ENCODE measurements at regions not wholly inside any gene's neighbourhood (a gene's known extent, or its start where the extent isn't known, plus 50 kb on each side); places are given as distances from the start of the nearest gene placed in this dataset.

DNA sequence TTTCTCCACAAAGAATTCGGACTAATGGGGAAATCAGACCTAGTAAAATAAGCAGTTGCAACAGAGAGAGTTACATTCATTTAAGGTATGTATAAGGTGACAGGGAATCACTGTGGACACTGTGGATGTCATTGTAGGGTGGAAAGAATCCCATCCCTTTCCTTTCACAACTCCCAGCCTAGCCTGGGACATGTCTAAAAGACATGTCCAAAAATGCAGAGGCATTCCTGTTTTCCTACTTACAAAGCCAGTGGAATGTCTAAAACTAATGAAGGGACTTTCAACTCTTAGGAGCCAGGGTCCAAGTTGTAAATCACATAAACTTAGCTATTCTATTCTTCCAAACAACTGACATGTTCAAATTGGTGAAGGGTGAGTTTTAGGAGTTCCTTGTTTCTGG is 511.0 kb downstream of the PRELID2 start:
- H3K4me2 ChIP-seq (ENCODE audit: unreplicated experiment) = no peak overlapping the region
- H3K9me3 ChIP-seq (ENCODE audit: low read depth) = no peaks in the 10 kb centered on the region
- H2AFZ ChIP-seq = no peak overlapping the region
- no peak for DNase-seq
- no peaks in the 10 kb centered on the region for H3K36me3 ChIP-seq (ENCODE audit: low read depth)
- WGBS, 2 experiments (ENCODE audit: low coverage in 1 of 2, low lambda C conversion rate in 2 of 2, missing lambda C conversion rate in 2 of 2) = 81 to 85% methylated on average over 1 of the region's 1 CpG
- in situ Hi-C loops (cut with MboI) = no loop called here
- no peak overlapping the region for H3K4me3 ChIP-seq
- no peaks in the 10 kb centered on the region for H4K20me1 ChIP-seq (ENCODE audit: insufficient read depth)
- no peaks in the 10 kb centered on the region for H3F3A ChIP-seq (ENCODE audit: insufficient read depth)
- no peaks in the 10 kb centered on the region for H3K4me1 ChIP-seq (ENCODE audit: insufficient read depth)
- H3K27me3 ChIP-seq (replicated peaks; ENCODE audit: insufficient read depth) = no peaks in the 10 kb centered on the region
- H3K27ac ChIP-seq = no peak overlapping the region
- H3K79me2 ChIP-seq (ENCODE audit: insufficient read depth) = no peaks in the 10 kb centered on the region
- TF ChIP-seq EZH2phosphoT487 (IDR thresholded peaks at IDR 0.05; ENCODE audit: insufficient read depth, low read depth) (no peak), EZH2 (IDR thresholded peaks at IDR 0.05; ENCODE audit: insufficient read depth, poor library complexity, severe bottlenecking) (no peak)
- H3K9me2 ChIP-seq (ENCODE audit: insufficient read depth) = no peaks in the 10 kb centered on the region
- H3K9ac ChIP-seq = no peak overlapping the region

DNA sequence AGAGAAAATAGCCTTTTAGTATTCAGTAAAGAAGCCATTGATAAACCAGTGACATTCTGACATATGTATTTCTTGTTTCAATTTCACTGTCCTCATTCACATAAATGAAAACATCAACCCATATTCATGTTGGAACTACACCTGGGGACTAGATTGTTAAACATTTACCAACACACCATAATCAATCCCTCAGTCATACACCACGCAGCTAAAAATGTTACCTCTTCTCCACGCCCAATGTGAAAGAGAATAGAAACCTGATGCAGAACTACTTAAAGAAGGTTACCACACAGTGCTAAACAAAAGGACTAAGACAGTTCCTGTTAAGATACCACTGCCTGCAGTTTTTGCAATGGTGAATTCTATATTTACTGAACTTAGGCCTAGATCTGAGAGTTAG is 518.9 kb downstream of the PRELID2 start:
- H2AFZ ChIP-seq = 0 out of 2 replicates have a peak overlapping the region, but pooled peaks have one; percentile 10
- no peak overlapping the region for H3K9ac ChIP-seq
- no peaks in the 10 kb centered on the region for H3F3A ChIP-seq (ENCODE audit: insufficient read depth)
- no peaks in the 10 kb centered on the region for H3K79me2 ChIP-seq (ENCODE audit: insufficient read depth)
- no peaks in the 10 kb centered on the region for H3K9me3 ChIP-seq (ENCODE audit: low read depth)
- H3K4me1 ChIP-seq (ENCODE audit: insufficient read depth) = no peaks in the 10 kb centered on the region
- no peaks in the 10 kb centered on the region for H3K36me3 ChIP-seq (ENCODE audit: low read depth)
- no peaks in the 10 kb centered on the region for H3K27me3 ChIP-seq (replicated peaks; ENCODE audit: insufficient read depth)
- no peaks in the 10 kb centered on the region for H4K20me1 ChIP-seq (ENCODE audit: insufficient read depth)
- DNase-seq = no peak
- no peak overlapping the region for H3K27ac ChIP-seq
- TF ChIP-seq EZH2 (IDR thresholded peaks at IDR 0.05; ENCODE audit: insufficient read depth, poor library complexity, severe bottlenecking) (no peak), EZH2phosphoT487 (IDR thresholded peaks at IDR 0.05; ENCODE audit: insufficient read depth, low read depth) (no peak)
- 88 to 95% methylated on average over 2 of the region's 2 CpGs for WGBS, 2 experiments (ENCODE audit: low coverage in 1 of 2, low lambda C conversion rate in 2 of 2, missing lambda C conversion rate in 2 of 2)
- no peaks in the 10 kb centered on the region for H3K9me2 ChIP-seq (ENCODE audit: insufficient read depth)
- H3K4me3 ChIP-seq = no peak overlapping the region
- no peak overlapping the region for H3K4me2 ChIP-seq (ENCODE audit: unreplicated experiment)
- in situ Hi-C loops (cut with MboI) = no loop called here

DNA sequence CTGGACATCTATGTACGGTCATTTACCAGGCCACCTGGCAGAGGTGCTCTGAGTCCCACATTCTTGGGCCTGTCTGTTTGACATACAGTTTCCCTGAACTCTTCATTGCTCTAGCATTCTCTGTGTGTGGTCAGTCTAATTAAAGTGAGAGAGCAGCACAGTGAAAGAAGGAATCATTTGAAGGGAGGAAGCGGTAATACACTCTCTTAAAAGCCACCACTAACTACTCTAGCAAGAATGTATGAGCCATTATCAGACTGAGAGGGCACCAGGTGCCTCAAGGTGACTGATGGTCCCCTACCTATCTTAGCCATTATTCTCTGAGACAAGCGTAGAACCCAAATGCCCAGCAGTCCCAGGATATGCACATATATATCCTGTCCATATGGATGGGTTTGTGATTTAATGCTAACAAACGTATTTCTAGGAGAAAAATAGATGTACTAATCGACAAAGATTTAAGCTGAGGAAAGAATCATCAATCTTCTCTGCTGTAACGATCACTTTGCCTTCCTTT is 527.2 kb downstream of the PRELID2 start:
- TF ChIP-seq EZH2 (IDR thresholded peaks at IDR 0.05; ENCODE audit: insufficient read depth, poor library complexity, severe bottlenecking) (no peak), EZH2phosphoT487 (IDR thresholded peaks at IDR 0.05; ENCODE audit: insufficient read depth, low read depth) (no peak)
- H2AFZ ChIP-seq = no peak overlapping the region
- H3K9me2 ChIP-seq (ENCODE audit: insufficient read depth) = no peaks in the 10 kb centered on the region
- no peak overlapping the region for H3K4me2 ChIP-seq (ENCODE audit: unreplicated experiment)
- in situ Hi-C loops (cut with MboI) = no loop called here
- no peak for DNase-seq
- no peaks in the 10 kb centered on the region for H3K36me3 ChIP-seq (ENCODE audit: low read depth)
- no peaks in the 10 kb centered on the region for H3K9me3 ChIP-seq (ENCODE audit: low read depth)
- H3K27me3 ChIP-seq (replicated peaks; ENCODE audit: insufficient read depth) = no peaks in the 10 kb centered on the region
- H3K27ac ChIP-seq = no peak overlapping the region
- no peak overlapping the region for H3K9ac ChIP-seq
- no peaks in the 10 kb centered on the region for H4K20me1 ChIP-seq (ENCODE audit: insufficient read depth)
- H3K4me1 ChIP-seq (ENCODE audit: insufficient read depth) = no peaks in the 10 kb centered on the region
- H3K79me2 ChIP-seq (ENCODE audit: insufficient read depth) = no peaks in the 10 kb centered on the region
- no peaks in the 10 kb centered on the region for H3F3A ChIP-seq (ENCODE audit: insufficient read depth)
- WGBS, 2 experiments (ENCODE audit: low coverage in 1 of 2, low lambda C conversion rate in 2 of 2, missing lambda C conversion rate in 2 of 2) = 59 to 61% methylated on average over 6 of the region's 6 CpGs
- no peak overlapping the region for H3K4me3 ChIP-seq

DNA sequence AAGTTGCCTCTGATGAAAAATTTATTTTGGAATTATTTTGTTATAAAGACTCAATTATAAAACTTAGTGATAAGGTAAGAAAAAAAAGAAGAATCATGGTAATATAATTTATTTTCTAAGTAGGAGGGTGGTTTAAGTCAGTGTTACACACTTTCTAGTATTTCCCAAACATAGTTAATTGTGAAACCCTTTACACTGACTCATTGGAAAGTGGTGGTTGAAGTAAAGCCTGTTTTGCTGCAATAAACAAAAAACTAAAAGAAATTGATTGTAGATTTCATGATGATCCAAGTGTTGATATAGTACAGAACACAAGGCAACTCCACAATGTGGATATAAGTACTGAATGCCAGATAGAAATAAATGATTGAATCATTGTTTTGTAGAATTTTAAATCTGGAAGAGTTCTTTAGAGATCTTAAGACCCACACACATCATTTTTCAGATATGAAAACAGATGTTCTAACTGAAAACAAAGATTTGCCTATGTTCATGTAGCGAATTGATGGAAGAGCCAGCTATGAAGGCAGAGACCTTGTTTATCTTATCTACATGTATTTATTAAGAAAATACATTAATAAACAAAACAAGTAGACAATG is 539.8 kb downstream of the PRELID2 start:
- Histone ChIP-seq H3K9me3 (ENCODE audit: low read depth) (no peaks in the 10 kb centered on the region), H3K79me2 (ENCODE audit: insufficient read depth) (no peaks in the 10 kb centered on the region), H3K27ac (no peak overlapping the region), H4K20me1 (ENCODE audit: insufficient read depth) (no peaks in the 10 kb centered on the region), H3K4me3 (no peak overlapping the region), H3K9me2 (ENCODE audit: insufficient read depth) (no peaks in the 10 kb centered on the region), H3K27me3 (replicated peaks; ENCODE audit: insufficient read depth) (no peaks in the 10 kb centered on the region), H3K9ac (no peak overlapping the region), H3K4me2 (ENCODE audit: unreplicated experiment) (no peak overlapping the region), H2AFZ (no peak overlapping the region), H3K36me3 (ENCODE audit: low read depth) (no peaks in the 10 kb centered on the region), H3F3A (ENCODE audit: insufficient read depth) (no peaks in the 10 kb centered on the region), H3K4me1 (ENCODE audit: insufficient read depth) (no peaks in the 10 kb centered on the region)
- in situ Hi-C loops (cut with MboI) = no loop called here
- DNase-seq = peak; percentile 27
- 44 to 48% methylated on average over 1 of the region's 1 CpG for WGBS, 2 experiments (ENCODE audit: low coverage in 1 of 2, low lambda C conversion rate in 2 of 2, missing lambda C conversion rate in 2 of 2)
- TF ChIP-seq EZH2 (IDR thresholded peaks at IDR 0.05; ENCODE audit: insufficient read depth, poor library complexity, severe bottlenecking) (no peak), EZH2phosphoT487 (IDR thresholded peaks at IDR 0.05; ENCODE audit: insufficient read depth, low read depth) (no peak)
